Glomerular visceral epithelial cell (primary cell): ENCODE measurements at regions not wholly inside any gene's neighbourhood (a gene's known extent, or its start where the extent isn't known, plus 50 kb on each side); places are given as distances from the start of the nearest gene placed in this dataset.
"Not testable (repeated sequence)": the region's sequence is repeated elsewhere in the genome, so short reads cannot be mapped to it uniquely, and the experiment has no call there.

ENCODE experiments used
- DNase-seq: peaks from one replicate; pipeline ENCODE4 v3.0.0-alpha.2; 2016; ENCODE audit errors: extremely low spot score

DNA sequence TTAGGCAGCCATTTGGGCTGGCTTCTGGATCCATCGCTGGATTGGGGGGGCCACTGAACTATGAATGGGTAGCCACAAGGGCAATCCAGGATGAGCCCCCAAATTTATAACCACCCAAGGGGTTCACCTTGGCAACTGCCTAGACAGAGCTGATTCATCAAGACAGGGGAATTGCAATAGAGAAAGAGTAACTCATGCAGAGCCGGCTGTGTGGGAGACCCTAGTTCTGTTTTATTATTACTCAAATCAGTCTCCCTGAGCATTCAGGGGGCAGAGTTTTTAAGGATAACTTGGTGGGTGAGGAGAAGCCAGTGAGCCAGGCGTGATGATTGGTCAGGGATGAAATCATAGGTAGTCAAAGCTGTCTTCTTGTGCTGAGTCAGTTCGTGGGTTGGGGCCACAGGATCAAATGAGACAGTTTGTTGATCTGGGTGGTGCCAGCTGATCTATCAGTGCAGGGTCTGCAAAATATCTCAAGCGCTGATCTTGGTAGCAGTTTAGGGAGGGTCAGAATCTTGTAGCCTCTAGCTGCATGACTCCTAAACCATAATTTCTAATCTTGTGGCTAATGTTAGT is 57.9 kb downstream of the DNAJB9 start:
- no peak for DNase-seq

DNA sequence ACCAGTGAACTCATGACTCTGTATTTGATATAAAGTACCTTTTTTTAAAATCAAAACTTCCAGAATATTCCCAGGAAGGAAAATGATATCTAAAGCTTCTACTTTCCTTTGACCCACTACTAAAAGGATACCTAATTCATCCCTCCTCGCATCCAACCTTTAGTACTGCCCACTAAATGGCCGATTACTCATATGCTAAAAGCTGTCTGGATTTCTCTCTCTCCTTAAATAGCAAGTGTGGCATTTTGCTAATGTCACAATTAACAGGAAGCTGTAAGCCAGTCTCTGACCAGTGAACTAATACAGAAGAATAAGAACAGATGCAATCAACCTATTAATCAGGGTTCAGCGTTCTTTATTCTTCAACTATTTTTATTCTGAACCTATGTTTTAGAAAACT is 59.0 kb downstream of the DNAJB9 start:
- no peak for DNase-seq

DNA sequence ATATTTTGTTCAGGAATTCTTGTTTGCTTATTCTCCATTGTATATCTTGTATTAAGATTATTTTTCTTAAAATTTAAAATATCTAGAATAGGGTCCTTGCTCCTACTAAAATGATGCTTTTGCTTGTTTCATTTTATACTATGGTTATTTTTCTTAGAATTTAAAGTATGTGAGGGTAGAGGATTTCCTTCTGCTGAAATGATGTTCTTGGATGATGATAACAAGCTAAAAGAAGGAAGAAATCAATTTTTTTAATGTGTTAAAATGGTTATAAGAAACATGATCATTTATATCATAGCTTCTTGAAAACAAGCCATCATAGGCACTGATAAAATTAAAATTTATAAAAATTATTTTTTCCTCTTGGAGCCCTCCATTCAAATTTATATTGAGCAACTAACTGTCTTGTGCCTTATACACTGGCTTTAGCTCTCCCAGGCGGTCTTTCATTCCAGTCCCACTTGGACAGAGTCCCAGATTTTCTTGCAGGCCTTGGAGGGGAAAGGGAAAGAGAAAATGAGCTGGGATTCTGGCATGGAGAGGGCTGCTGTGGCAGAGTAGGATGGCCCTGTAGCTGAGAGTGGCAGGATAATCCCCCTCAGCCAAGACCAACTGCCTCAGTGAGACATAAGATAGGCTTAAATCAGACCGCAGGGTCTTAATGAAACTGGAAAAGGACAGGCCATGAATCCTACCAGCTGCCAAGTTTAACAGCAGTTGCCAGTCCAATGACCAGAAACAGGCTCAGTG is 60.2 kb downstream of the DNAJB9 start:
- no peak for DNase-seq

DNA sequence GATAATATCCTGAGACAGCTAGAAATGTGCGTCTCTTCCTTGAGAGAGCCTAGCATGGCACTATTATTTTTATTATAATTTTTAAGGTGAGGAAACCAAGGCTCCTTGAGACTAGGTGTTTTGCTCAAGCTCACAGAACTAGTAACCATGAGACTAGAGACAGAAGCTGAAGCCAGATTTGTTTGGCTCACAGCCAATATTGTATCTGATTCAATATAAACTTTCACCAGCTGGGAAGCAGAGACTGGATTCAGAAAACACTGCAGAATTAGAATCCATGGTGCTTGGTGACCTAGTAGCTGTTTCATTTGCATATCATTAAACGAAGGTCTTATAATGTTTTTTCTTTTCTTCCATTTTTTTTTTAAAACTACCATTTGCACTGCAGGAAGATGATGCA is 64.4 kb downstream of the DNAJB9 start:
- DNase-seq: no peak

DNA sequence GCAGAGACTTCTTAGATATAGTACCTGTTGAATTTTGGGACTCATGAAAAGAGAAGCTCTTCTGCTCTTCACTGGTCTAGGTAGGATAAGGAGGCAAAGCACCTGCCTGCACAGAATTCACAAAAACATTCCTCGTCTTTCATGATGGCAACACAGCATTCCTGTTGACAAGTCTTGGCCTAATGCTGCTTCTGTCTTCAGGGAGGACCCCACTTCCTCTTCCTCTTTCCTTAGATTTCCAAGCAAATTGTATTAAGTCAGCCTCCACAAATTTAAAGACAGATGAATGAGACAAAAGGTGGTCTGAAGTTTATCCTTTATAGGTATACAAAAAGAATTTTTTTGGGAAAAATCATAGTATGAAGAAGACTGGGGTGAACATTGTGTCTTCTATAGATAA is 64.9 kb downstream of the DNAJB9 start:
- DNase-seq: no peak

DNA sequence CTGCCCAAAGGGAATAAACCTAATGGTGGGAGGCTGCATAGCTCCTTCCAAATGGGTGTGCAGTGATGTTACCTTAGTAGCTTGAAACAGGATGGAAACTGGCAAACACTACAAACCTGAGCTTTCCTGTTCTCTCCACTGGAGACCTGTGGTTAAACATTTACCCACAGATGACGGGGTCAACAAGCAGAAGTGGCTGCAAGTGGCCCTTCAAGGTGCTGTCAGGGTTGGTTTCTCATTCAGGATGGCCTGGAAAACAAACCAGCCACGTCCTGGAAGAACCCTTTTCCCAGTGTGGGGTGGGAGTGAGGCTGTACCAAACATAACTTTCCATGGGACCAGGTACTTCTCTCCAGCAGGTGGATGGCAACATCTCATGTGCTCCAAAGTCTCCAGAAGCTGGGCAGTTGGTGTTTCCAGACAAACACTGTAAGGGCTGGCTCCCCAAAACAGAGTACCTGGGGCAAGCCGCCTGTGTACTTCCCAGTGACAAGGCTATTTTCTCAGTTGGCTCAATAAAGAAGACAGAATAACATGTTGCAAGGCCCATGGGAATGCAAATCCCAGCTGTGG is 67.5 kb downstream of the DNAJB9 start:
- no peak for DNase-seq

DNA sequence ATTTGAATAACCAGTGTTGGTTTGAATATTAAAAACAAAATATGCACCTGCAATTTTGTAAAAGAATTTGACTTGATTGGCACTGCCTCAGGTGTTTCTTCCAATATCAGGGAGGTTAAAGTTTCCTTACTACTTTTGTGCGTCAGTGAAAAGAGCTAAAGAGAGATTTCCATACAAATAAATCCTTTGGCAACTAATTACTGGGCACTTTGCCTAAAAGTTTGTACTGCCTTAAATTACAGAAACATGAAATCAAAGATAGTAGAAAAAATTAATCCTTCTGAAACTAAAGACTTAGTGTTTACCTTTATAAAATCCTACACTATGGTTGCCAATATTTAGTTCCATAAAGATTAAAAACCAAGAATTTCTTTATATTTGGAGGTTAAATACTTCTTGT is 72.5 kb downstream of the DNAJB9 start:
- DNase-seq: no peak

DNA sequence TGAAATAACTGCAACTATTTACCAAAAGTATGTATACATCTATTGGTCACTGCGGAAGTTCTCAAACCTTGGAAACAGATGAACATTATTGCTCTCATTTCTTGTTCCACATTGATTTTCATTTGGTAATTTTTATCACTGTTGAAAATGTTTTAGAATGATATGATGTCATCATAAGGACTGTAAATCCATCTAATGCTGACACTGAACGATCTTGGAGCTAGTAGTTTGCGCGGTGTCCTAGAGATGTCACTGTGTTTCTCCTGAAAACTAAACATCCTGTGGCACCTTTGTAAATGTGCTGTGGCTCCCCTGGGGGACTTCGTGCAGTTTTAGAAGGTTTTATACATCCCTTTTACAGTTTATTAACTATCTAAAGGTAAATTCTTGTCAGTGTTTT is 73.5 kb downstream of the DNAJB9 start:
- no peak for DNase-seq

DNA sequence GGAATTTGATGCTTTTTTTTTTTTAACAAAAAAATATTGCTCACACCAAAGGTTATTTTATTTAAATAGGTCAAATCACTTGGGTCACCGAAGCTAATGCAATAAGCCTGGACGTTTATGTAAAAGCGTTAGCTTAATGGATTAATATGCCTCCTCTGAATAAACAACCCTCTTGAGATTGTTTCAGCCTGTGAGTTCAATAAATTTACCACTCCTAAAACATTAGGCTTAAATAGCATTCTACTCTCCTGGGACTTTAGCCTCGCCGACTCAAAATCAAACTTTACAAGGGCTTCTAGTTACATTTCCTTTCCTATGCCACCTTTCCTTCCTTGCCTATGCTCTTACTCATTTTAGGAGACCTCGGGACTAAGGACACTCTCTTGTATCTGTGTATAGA is 79.3 kb downstream of the DNAJB9 start:
- DNase-seq: no peak

DNA sequence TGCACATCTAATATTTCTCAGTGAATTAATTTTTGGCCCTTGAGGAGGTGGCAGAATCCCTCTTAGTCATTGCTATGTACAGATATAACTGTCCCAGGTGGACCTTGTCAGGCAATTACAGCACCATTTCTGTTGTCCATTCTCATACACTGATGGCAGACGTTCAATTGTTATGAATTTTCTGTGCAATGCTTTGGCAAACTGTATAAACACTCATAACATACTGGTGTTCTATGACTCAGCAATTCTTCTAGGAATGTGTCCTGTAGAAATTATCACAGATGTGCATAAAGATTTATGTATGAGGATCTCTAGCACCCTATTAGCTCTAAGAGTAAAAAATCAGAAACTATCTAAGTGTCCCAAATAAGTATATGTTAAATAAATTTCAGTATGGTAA is 80.8 kb downstream of the DNAJB9 start:
- no peak for DNase-seq

DNA sequence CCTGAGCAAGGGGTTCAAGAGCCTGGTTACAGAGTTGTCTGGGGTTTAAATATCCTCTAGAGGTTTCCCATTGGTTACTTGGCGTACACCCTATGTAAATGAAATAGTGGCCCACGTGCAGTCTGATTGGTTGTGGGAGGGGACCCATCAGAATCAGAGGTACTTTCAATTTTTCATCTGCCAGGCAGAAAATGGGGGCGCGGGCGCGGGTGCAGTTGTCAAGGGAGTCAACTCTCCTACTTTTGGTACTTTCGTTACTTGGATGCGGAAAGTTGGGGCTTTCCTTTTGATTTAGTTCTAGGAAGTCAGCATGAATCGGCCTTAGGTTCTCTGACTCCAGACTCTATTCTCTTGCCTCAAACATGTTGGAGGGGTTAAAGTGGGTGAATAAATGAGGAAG is 83.2 kb downstream of the DNAJB9 start:
- no peak for DNase-seq

DNA sequence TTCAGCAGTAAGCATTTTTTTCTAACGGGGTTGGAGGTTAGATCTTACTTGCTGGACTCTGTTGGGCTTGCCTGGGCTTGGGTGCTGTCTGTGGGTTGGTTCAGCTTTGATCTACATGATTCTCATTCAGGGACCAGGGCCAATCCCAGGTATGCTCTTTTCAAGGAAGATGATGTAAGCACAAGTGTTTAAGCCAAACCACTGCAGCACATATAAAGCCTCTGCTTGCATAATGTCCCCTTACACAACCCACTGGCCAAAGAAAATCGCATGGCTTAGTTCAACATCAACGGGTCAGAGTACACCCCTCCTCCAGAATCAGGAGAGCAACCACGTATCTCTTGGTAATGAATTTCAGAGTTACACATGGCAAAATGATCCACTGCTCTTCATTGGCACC is 83.9 kb downstream of the DNAJB9 start:
- DNase-seq: no peak

DNA sequence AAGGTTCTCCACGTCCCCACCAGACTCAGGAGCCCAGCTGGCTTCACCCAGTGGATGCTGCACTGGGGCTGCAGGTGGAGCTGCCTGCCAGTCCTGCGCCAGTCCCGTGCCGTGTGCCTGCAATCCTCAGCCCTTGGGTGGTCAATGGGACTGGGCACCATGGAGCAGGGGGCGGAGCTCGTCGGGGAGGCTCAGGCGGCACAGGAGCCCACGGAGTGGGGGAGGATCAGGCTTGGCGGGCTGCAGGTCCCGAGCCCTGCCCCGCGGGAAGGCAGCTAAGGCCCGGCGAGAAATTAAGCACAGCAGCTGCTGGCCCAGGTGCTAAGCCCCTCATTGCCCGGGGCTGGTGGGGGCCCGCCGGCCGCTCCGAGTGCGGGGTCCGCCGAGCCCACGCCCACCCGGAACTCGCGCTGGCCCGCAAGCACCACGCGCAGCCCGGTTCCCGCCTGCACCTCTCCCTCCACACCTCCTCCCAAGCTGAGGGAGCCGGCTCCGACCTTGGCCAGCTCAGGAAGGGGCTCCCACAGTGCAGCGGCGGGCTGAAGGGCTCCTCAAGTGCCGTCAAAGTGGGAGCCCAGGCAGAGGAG is 87.6 kb downstream of the DNAJB9 start:
- not testable (repeated sequence) for DNase-seq

DNA sequence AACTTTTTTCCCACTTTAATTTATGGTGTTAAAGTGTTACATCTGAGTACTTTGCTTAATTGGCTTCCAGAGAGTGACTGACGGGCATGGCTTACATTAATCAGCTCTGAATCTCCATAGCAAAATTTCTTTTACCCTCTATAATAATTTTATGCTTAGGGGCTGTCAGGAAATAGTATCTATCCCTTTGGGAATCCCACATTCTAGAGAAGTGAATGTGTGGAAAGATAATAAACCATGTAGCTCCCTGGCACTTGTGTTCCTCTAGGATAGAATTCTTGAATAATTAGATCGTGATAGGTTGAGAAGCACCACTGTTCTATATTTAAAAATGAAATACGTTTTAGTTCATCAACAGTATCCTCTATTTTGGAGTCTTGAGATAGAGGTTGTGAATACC is 89.6 kb downstream of the DNAJB9 start:
- no peak for DNase-seq

DNA sequence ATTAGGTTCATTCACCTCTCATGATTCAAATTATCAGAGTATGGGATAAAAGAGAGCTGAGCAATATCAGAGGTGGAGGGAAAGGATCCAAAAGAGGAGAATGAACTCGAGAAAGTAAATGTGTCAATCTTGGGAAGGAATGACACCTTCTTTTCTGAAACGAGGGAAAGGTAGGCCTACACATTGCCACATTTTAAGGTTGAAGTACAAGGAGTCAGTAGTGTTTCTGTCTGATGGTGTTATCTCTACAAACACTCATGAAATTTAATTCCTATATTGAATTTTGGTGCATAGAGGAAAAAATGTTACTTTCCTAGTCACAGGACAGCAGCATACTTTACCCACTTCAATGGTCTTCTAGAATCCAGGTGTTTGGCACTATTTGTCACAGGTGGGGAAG is 90.2 kb downstream of the DNAJB9 start:
- no peak for DNase-seq

DNA sequence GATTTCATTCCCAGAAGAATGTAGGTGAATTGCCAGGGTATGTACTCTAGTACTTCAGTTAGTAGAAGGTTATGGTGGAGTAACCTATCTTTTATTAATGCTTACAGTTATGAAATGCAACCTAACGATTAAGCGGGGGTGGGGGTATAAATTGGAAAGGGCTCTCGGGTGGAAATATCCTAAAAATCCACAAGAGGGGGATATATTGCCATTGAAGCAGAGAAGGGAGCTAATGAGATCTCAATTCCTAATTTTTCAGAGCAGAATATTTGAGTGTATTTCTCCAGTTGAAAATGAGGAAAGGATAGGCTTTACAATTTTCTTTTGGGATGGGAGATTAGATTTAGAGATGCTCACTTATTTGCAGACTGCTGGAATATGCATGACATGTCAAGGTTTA is 90.8 kb downstream of the DNAJB9 start:
- peak; percentile 3 for DNase-seq

DNA sequence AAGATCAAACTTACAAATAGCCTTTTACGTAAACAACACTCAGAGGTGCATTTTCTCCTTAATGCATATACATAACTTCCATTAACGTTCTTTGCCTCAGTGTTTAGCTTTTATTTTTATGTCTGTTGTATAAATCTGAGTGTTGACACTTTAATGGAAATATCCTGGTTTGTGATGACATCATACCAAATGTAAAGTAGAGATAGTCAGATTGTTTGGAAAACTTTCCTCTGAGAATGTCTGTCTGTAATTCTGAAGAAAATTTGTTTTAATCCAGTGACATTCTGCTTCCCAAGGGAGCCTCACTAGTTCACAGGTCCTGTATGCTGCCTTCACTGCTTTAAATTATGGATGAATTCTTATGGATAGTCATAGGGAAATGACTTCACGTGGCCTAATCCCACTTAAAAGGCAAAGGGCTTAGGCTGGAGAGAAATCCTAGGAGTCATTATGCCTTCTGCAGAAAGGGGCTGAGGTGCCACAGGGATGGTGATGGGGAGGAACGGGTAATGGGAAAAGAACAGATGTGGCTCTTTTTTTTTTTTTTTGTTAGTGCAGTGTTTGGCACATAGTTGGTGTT is 93.2 kb downstream of the DNAJB9 start:
- no peak for DNase-seq

DNA sequence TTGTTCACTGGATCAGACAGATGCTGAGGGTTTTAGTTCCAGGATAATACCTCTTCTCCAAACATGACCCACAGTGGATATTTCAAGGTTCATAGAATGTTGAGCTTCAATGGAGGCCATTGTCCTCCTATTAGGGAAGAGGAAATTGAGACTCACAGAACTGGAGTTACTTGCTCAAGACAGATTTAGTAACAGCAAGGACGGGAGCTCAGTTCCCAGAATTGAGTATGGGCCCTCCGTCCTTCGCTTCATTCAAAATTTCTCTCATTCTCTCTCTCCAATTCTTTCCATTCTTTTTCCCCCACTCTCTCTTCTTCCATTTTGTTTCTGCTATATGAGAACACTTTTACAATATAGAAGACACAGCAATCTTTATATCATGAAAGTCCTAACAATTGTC is 94.0 kb downstream of the DNAJB9 start:
- no peak for DNase-seq

DNA sequence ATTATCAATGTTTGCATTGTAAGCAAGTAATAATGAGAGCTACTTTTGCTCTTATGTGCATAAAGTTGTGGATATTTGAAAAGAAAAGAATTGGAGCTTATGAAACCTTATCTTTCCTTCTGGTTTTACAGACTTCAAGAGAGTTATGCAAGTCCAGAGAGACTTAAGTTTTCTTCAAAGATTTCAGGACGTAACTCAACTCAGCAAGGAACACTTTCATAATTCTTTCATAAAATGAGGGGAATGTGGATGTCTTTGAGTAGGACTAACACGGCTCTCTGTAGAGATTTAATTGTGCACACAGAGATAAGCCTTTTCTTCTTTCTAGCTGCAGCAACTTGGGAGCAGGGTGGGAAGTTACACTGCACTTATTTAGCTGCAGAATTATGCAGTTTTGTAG is 97.5 kb downstream of the DNAJB9 start:
- no peak for DNase-seq

DNA sequence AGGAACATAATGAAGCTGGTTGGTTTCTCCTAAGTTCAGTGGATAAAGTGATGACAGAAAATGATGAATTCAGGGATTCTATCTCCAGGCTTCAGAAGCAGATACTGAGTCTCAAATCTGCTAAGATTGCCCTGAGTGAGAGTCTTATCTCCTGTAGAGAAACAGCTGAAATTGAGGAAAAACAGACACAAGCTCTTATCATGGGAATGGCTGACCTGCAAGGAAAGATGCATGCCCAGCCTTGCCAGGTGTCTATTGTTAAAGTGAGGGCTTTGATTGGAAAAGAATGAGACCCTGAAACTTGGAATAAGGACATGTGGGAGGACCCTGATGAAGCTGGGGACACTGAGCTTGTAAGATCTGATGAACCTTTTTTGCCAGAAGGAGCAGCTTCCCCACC is 100.3 kb downstream of the DNAJB9 start:
- no peak for DNase-seq

DNA sequence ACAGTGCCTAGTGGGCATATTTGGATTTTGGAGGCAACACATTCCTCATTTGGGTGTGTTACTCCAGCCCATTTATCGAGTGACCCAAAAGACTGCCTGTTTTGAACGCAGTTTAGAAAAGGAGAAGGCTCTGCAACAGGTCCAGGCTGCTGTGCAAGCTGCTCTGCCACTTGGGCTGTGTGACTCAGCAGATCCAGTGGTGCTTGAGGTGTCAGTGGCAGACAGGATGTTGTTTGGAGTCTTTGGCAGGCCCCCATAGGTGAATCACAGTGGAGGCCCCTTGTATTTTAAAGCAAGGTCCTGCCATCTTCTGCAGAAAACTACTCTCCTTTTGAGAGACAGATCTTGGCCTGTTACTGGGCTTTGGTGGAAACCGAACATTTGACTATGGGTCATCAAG is 104.0 kb downstream of the DNAJB9 start:
- not testable (repeated sequence) for DNase-seq

DNA sequence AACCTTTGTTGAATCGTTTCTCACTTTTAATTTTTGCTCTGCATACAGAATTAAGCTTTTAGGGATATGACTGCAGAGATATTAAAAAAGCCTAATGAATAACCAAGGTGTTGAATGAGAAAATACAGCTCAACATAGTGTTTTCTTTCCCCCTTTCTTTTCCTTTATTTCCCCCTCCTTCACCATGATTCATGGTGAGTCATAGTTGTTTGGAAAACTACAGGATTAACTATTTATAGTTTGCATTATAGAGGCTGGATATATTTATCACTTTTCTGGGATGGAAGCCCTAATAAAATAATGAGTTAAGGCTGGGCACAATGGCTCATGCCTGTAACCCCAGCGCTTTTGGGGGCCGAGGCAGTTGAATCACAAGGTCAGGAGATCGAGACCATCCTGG is 115.0 kb downstream of the DNAJB9 start:
- no peak for DNase-seq

DNA sequence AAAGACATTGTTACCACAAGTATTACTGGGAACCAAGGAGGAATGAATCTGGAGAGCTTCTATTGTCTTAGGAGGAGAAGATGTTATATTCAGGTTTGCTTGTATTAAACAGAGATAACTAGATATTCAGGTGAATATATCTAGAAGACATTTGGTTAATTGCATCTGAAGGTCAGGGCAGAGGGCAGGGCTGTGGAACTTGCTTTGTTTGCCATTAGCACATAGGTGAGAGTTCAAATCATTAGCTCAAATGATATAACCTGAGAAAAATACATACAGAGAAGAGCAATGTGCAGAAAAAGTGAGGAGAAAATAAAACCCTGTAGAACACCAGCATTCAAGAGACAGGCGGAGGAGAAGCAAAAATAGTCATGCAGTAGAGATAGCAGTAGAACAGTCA is 116.8 kb downstream of the DNAJB9 start:
- no peak for DNase-seq
